Sigmoid colon (tissue), 6 donors: ENCODE measurements at regions not wholly inside any gene's neighbourhood (a gene's known extent, or its start where the extent isn't known, plus 50 kb on each side); places are given as distances from the start of the nearest gene placed in this dataset.

Experiments used
- DNase-seq: peaks from one replicate; pipeline ENCODE4 v3.0.0-alpha.2; 2019
- H3K27ac ChIP-seq, 4 donors: fragments of 200-600 bp; sonication (generic); one replicate each; pipeline ENCODE4 v1.5.1; 2016 to 2019; ENCODE audit warnings: mild to moderate bottlenecking in 1 of 4
- H3K27me3 ChIP-seq, 3 donors: fragments of 200-600 bp; sonication (generic); one replicate each; pipeline ENCODE4 v1.5.1; 2019; ENCODE audit warnings: mild to moderate bottlenecking in 1 of 3
- H3K36me3 ChIP-seq, 4 donors: fragments of 200-600 bp; sonication (generic); one replicate each; pipeline ENCODE4 v1.5.1; 2016 to 2019
- H3K4me1 ChIP-seq, 4 donors: fragments of 200-600 bp; sonication (generic); one replicate each; pipeline ENCODE4 v1.5.1; 2017 to 2019
- H3K4me3 ChIP-seq, 4 donors: fragments of 200-600 bp; sonication (generic); one replicate each; pipeline ENCODE4 v1.5.1; 2017 to 2019; ENCODE audit warnings: mild to moderate bottlenecking in 2 of 4, moderate library complexity in 1 of 4
- H3K9me3 ChIP-seq, 4 donors: fragments of 200-600 bp in 3 of 4; sonication (generic) in 3 of 4; one replicate each; pipeline versions ENCODE4 v1.5.1 to v1.6.1; 2013 to 2019
- CTCF ChIP-seq, 4 experiments: fragments of 450-650 bp in 3 of 4; fragments of 200-600 bp in 1 of 4; IDR thresholded peaks; one replicate each; pipeline ENCODE4 v1.5.1; 2016 to 2019; ENCODE audit warnings: antibody characterized with exemption in 4 of 4, mild to moderate bottlenecking in 3 of 4, moderate library complexity in 2 of 4
- EP300 ChIP-seq, 4 donors: sonication (generic); formaldehyde crosslinking; IDR thresholded peaks; one replicate each; pipeline ENCODE4 v1.6.1; 2017; ENCODE audit warnings: antibody characterized with exemption in 4 of 4
- POLR2A ChIP-seq, 2 donors: fragments of 450-650 bp; IDR thresholded peaks; one replicate each; pipeline ENCODE4 v1.6.1; 2016; ENCODE audit warnings: antibody characterized with exemption in 2 of 2, mild to moderate bottlenecking in 2 of 2, moderate library complexity in 2 of 2
- POLR2AphosphoS5 ChIP-seq, 4 donors: sonication (generic); formaldehyde crosslinking; IDR thresholded peaks; one replicate each; pipeline ENCODE4 v1.6.1; 2017; ENCODE audit warnings: antibody characterized with exemption in 4 of 4
- WGBS, 2 donors: extraction: QIAGEN DNeasy Blood & Tissue Kit; methylation state at CpG; one replicate each; pipeline ENCODE4 v1.1.7; 2013; 5-methylcytosine and 5-hydroxymethylcytosine counted together
- intact Hi-C: fragments of 100-400 bp; cut with DNase I; formaldehyde crosslinking; loops from one replicate; pipeline ENCODE4 v1.15.1; 2023
- donor health status: healthy with polysubstance abuse.
- donor health status: healthy.

GRCh38 chr3:106610362-106610959 lies 741.6 kb upstream of the CBLB start:
- Histone ChIP-seq H3K27me3 (no peaks in the 10 kb centered on the region), H3K36me3 (no peaks in the 10 kb centered on the region), H3K9me3 (no peaks in the 10 kb centered on the region), H3K4me1 (peaks cover 0 to 4% (median 0%) of the 10 kb centered on the region in 4 donors), H3K4me3 (no peak overlapping the region), H3K27ac (no peak overlapping the region)
- DNase-seq, result no peak
- 23 to 68% methylated on average over 2 of the region's 2 CpGs for WGBS, 2 donors
- intact Hi-C loops, result no loop called here
- TF ChIP-seq CTCF (IDR thresholded peaks at IDR 0.05), result no peak

GRCh38 chr3:106611116-106611515 lies 742.3 kb upstream of the CBLB start:
- H3K4me3 ChIP-seq, result no peak overlapping the region
- H3K9me3 ChIP-seq, result no peaks in the 10 kb centered on the region
- DNase-seq, result no peak
- H3K36me3 ChIP-seq, result no peaks in the 10 kb centered on the region
- TF ChIP-seq CTCF (IDR thresholded peaks at IDR 0.05) (no peak), EP300 (IDR thresholded peaks at IDR 0.05) (no peak), POLR2A (IDR thresholded peaks at IDR 0.05) (no peak)
- peaks cover 0 to 4% (median 0%) of the 10 kb centered on the region in 4 donors for H3K4me1 ChIP-seq
- intact Hi-C loops, result no loop called here
- no peak overlapping the region for H3K27ac ChIP-seq
- no peaks in the 10 kb centered on the region for H3K27me3 ChIP-seq
- WGBS, 2 donors, result 92 to 96% methylated on average over 1 of the region's 1 CpG

GRCh38 chr3:106611841-106612240 lies 743.0 kb upstream of the CBLB start:
- H3K36me3 ChIP-seq, result no peaks in the 10 kb centered on the region
- no peaks in the 10 kb centered on the region for H3K9me3 ChIP-seq
- no peak overlapping the region for H3K27ac ChIP-seq
- intact Hi-C loops, result no loop called here
- no peak for DNase-seq
- H3K27me3 ChIP-seq, result no peaks in the 10 kb centered on the region
- peaks cover 0 to 4% (median 0%) of the 10 kb centered on the region in 4 donors for H3K4me1 ChIP-seq
- no peak overlapping the region for H3K4me3 ChIP-seq
- TF ChIP-seq POLR2AphosphoS5 (IDR thresholded peaks at IDR 0.05) (no peak), POLR2A (IDR thresholded peaks at IDR 0.05) (no peak), EP300 (IDR thresholded peaks at IDR 0.05) (no peak), CTCF (IDR thresholded peaks at IDR 0.05) (no peak)

- no peak for DNase-seq
- H3K9me3 ChIP-seq, result no peaks in the 10 kb centered on the region
- no peaks in the 10 kb centered on the region for H3K36me3 ChIP-seq
- H3K27ac ChIP-seq, result no peak overlapping the region
- intact Hi-C loops, result no loop called here
- TF ChIP-seq POLR2AphosphoS5 (IDR thresholded peaks at IDR 0.05) (no peak), CTCF (IDR thresholded peaks at IDR 0.05) (no peak), EP300 (IDR thresholded peaks at IDR 0.05) (no peak), POLR2A (IDR thresholded peaks at IDR 0.05) (no peak)
- no peaks in the 10 kb centered on the region for H3K4me1 ChIP-seq
- no peak overlapping the region for H3K4me3 ChIP-seq
- no peaks in the 10 kb centered on the region for H3K27me3 ChIP-seq
- WGBS, 2 donors, result 76 to 77% methylated on average over 3 of the region's 3 CpGs
Observed at GRCh38 chr3:106616556-106616955, 747.7 kb upstream of the CBLB start.

- Histone ChIP-seq H3K4me3 (no peak overlapping the region), H3K4me1 (no peaks in the 10 kb centered on the region), H3K36me3 (no peaks in the 10 kb centered on the region), H3K27ac (no peak overlapping the region), H3K27me3 (no peaks in the 10 kb centered on the region), H3K9me3 (no peaks in the 10 kb centered on the region)
- intact Hi-C loops, result no loop called here
- TF ChIP-seq POLR2AphosphoS5 (IDR thresholded peaks at IDR 0.05) (no peak), EP300 (IDR thresholded peaks at IDR 0.05) (no peak), CTCF (IDR thresholded peaks at IDR 0.05) (no peak)
- DNase-seq, result no peak
- 63 to 81% methylated on average over 2 of the region's 2 CpGs for WGBS, 2 donors
Observed at GRCh38 chr3:106617276-106617675, 748.5 kb upstream of the CBLB start.
